OCI-LY1 (cell line): ENCODE measurements at regions not wholly inside any gene's neighbourhood (a gene's known extent, or its start where the extent isn't known, plus 50 kb on each side); places are given as distances from the start of the nearest gene placed in this dataset.

Experiments used
- CTCF ChIP-seq: fragments of 200-600 bp; sonication (generic), shearing (Covaris generic); IDR thresholded peaks from 2 replicates; pipeline ENCODE4 v1.5.1; 2017; ENCODE audit warnings: mild to moderate bottlenecking, antibody characterized with exemption, low read length, moderate library complexity, mixed read lengths
- EZH2 ChIP-seq: fragments of 200-600 bp; sonication (generic), shearing (Covaris generic); IDR thresholded peaks from 2 replicates; pipeline ENCODE4 v1.8.0; 2017; ENCODE audit warnings: borderline replicate concordance, mixed run types, mild to moderate bottlenecking, antibody characterized with exemption, low read length, moderate library complexity, mixed read lengths

DNA sequence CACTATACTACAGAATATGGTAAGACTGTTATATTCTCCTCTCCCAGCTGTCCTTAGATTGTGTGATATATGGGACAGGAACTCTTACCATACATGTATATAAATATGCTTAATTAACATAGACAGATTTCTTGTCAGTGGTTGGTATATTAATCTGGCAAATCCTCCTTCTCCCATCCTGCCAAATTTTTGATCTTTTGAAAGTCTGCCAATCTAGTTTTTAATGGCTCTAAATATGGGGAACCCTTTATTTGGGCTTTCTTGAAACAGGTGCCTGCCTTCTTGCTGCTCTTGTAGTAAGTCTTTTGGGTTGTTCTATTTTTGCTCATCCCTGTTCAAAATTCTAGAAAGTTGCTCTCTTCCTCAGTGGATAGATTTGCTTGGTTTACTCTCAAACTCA, 63.5 kb downstream of the SPATA31D1 start:
- TF ChIP-seq CTCF = no peak
- no peak for TF ChIP-seq EZH2
